ENCODE measurements at regions not wholly inside any gene's neighbourhood (a gene's known extent, or its start where the extent isn't known, plus 50 kb on each side); places are given as distances from the start of the nearest gene placed in this dataset.

GRCh38 chr6:53417141-53417540 lies 68.4 kb upstream of the ELOVL5 start:
- TF ChIP-seq SUZ12 (IDR thresholded peaks at IDR 0.05; ENCODE audit: extremely low read depth, insufficient read depth, insufficient read length) (no peak), ZNF274 (IDR thresholded peaks at IDR 0.05; ENCODE audit: low read depth, low read length) (no peak)
